HepG2 (cell line): ENCODE measurements at regions not wholly inside any gene's neighbourhood (a gene's known extent, or its start where the extent isn't known, plus 50 kb on each side); places are given as distances from the start of the nearest gene placed in this dataset.

Experiments used
- ATAC-seq: fragments of 200-7000 bp; cut with Tn5 transposase; 3 replicates; pipeline ENCODE4 v1.9.1; 2020; ENCODE audit warnings: mild to moderate bottlenecking, moderate library complexity
- BruUV-seq: library from RNA; stranded (reverse); fragments of 400-500 nt; replicated peaks from 2 replicates; lab custom pipeline; 2021; lab: Mats Ljungman, UMichigan
- CTCF ChIA-PET: fragments of 300-600 bp; formaldehyde crosslinking; extraction: SDS; loops from one replicate; lab custom pipeline; 2021; ENCODE audit warnings: low total read pairs, inconsistent platforms, low intra/inter-chr PET ratio; lab: Yijun Ruan, JAX
- POLR2A ChIA-PET: fragments of 350-600 bp; sonication (Branson Sonifier 250); formaldehyde crosslinking; loops from one replicate; lab custom pipeline; 2020; ENCODE audit warnings: antibody characterized with exemption, inconsistent platforms; lab: Yijun Ruan, JAX
- DNase-seq: peaks from one replicate; pipeline ENCODE4 v3.0.0-alpha.2; 2015; ENCODE audit warnings: low spot score
- FAIRE-seq: peaks from 3 replicates; lab custom pipeline; 2011; peaks lifted over from hg19 to GRCh38; lab: Jason Lieb, UNC
- H2AFZ ChIP-seq: one replicate; pipeline ENCODE4 v1.6.1; 2011; ENCODE audit warnings: low read length, inconsistent platforms
- H3K27ac ChIP-seq: fragments of 300-600 bp; 3 replicates; pipeline ENCODE4 v1.8.0; 2011; ENCODE audit warnings: mixed run types, mild to moderate bottlenecking, mixed read lengths, low read length, inconsistent platforms; ENCODE audit not compliant: insufficient read depth; ENCODE audit errors: extremely low read length
- H3K27me3 ChIP-seq, 2 experiments: fragments of 200-600 bp in 1 of 2; 2 replicates in 1 of 2; 3 replicates in 1 of 2; pipeline versions ENCODE4 v1.6.0 to v1.8.0; 2011; ENCODE audit warnings: low read length in 2 of 2, mild to moderate bottlenecking in 2 of 2, moderate library complexity in 2 of 2, inconsistent platforms in 1 of 2; ENCODE audit not compliant: insufficient read depth in 2 of 2, control insufficient read depth in 1 of 2
- H3K36me3 ChIP-seq, 2 experiments: fragments of 200-600 bp in 1 of 2; replicated peaks in 1 of 2; 2 replicates in 1 of 2; 3 replicates in 1 of 2; pipeline versions ENCODE4 v1.5.1 to v1.8.0; 2011; ENCODE audit warnings: low read length in 2 of 2, inconsistent platforms in 1 of 2; ENCODE audit not compliant: insufficient read depth in 2 of 2, control insufficient read depth in 1 of 2
- H3K4me1 ChIP-seq: 2 replicates; pipeline ENCODE4 v1.5.1; 2012; ENCODE audit warnings: low read length, inconsistent platforms; ENCODE audit not compliant: insufficient read depth
- H3K4me2 ChIP-seq: 2 replicates; pipeline ENCODE4 v1.6.0; 2011; ENCODE audit warnings: low read depth, low read length, inconsistent platforms
- H3K4me3 ChIP-seq, 3 experiments: fragments of 200-600 bp in 1 of 3; sonication (generic), shearing (Covaris generic) in 1 of 3; replicated peaks in 1 of 3; 2 replicates each; pipeline ENCODE4 v1.5.1; 2011 to 2016; ENCODE audit warnings: low read length in 3 of 3, inconsistent platforms in 2 of 3, low read depth in 2 of 3, mild to moderate bottlenecking in 2 of 3, control low read depth in 1 of 3, mixed read lengths in 1 of 3; ENCODE audit not compliant: insufficient read depth in 1 of 3
- H3K79me2 ChIP-seq: one replicate; pipeline ENCODE4 v1.6.1; 2011; ENCODE audit warnings: low read length, inconsistent platforms; ENCODE audit not compliant: insufficient read depth
- H3K9ac ChIP-seq: 2 replicates; pipeline ENCODE4 v1.6.0; 2011; ENCODE audit warnings: mild to moderate bottlenecking, low read depth, low read length, inconsistent platforms; ENCODE audit not compliant: insufficient read depth
- H3K9me3 ChIP-seq: 2 replicates; pipeline ENCODE4 v1.5.1; 2012; ENCODE audit warnings: mild to moderate bottlenecking, low read length
- H4K20me1 ChIP-seq: 2 replicates; pipeline ENCODE4 v1.6.0; 2011; ENCODE audit warnings: inconsistent platforms, mild to moderate bottlenecking, low read length, moderate library complexity; ENCODE audit not compliant: insufficient read depth
- MAFG ChIP-seq: sonication (generic); formaldehyde crosslinking; IDR thresholded peaks from 2 replicates; pipeline ENCODE4 v1.5.1; 2020; ENCODE audit warnings: mild to moderate bottlenecking, missing genetic modification reagents
- RBAK ChIP-seq: sonication (generic); formaldehyde crosslinking; IDR thresholded peaks from 2 replicates; pipeline ENCODE4 v1.5.1; 2020; ENCODE audit warnings: mild to moderate bottlenecking, missing genetic modification reagents
- TBL1XR1 ChIP-seq: fragments of 150-350 bp; IDR thresholded peaks from 2 replicates; pipeline ENCODE4 v1.6.1; 2014; ENCODE audit warnings: borderline replicate concordance, low read length; ENCODE audit not compliant: partially characterized antibody
- ZFX ChIP-seq: sonication (generic); formaldehyde crosslinking; IDR thresholded peaks from 2 replicates; pipeline ENCODE4 v1.4.0; 2020; ENCODE audit warnings: mild to moderate bottlenecking, low read depth, missing genetic modification reagents, moderate library complexity
- ZNF337 ChIP-seq: sonication (generic); formaldehyde crosslinking; IDR thresholded peaks from 2 replicates; pipeline ENCODE4 v1.5.1; 2020; ENCODE audit warnings: missing genetic modification reagents, low read depth, mild to moderate bottlenecking, borderline replicate concordance
- ZNF431 ChIP-seq: sonication (generic); formaldehyde crosslinking; IDR thresholded peaks from 2 replicates; pipeline ENCODE4 v1.9.0; 2022; ENCODE audit warnings: missing genetic modification reagents, low read depth, mild to moderate bottlenecking, borderline replicate concordance
- WGBS: methylation state at CpG from one replicate; pipeline ENCODE4 v1.1.6; 2017; ENCODE audit warnings: low lambda C conversion rate; 5-methylcytosine and 5-hydroxymethylcytosine counted together
- in situ Hi-C: cut with HindIII; loops from 2 replicates; pipeline ENCODE4 v1.10.0; 2017; ENCODE audit warnings: low pct_unique_long_range_greater_than_20kb; ENCODE audit not compliant: extremely low pct_ligation_motif_present
- intact Hi-C: fragments of 100-400 bp; cut with micrococcal nuclease; formaldehyde crosslinking; loops from one replicate; pipeline ENCODE4 v1.10.0; 2022; ENCODE audit not compliant: unreplicated experiment
- TF ChIP-seq, protein P1 (sequence below), 2 experiments: sonication (generic) in 1 of 2; formaldehyde crosslinking in 1 of 2; IDR thresholded peaks; 2 replicates each; pipeline versions ENCODE4 v1.4.0 to v1.6.1; 2018 to 2020; ENCODE audit warnings: missing genetic modification reagents in 2 of 2, borderline replicate concordance in 1 of 2, low read depth in 1 of 2, mild to moderate bottlenecking in 1 of 2, missing biosample characterization in 1 of 2

DNA sequence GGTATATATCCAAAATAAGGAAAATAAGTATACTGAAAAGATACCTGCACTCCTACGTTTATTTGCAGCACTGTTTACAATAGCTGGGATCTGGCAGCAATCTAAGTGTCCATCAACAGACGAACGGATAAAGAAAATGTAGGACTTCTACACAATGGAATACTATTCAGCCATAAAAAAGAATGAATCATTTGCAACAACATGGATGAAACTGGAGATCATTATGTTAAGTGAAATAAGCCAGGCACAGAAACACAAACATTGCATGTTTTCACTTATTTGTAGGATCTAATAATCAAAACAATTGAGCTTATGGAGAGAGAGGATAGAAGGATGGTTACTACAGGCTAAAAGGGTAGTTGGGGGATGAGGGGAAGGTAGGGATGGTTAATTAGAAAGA, 494.0 kb downstream of the UQCRFS1 start:
- Histone ChIP-seq H3K79me2 (no peaks in the 10 kb centered on the region), H3K9me3 (peaks cover 55% of the 10 kb centered on the region; the same call in 1 of the 2 replicates), H3K27me3 (no peaks in the 10 kb centered on the region), H4K20me1 (no peaks in the 10 kb centered on the region), H3K4me1 (no peaks in the 10 kb centered on the region), H3K36me3 (no peaks in the 10 kb centered on the region), H3K4me2 (no peak overlapping the region), H2AFZ (no peak overlapping the region), H3K27ac (no peak overlapping the region), H3K4me3 (no peak overlapping the region), H3K9ac (no peak overlapping the region)
- ATAC-seq, result no peak
- WGBS, result 41% methylated on average over 3 of the region's 3 CpGs
- ChIA-PET CTCF (no interaction called here), POLR2A (no interaction called here)
- in situ Hi-C loops (loop anchor here (25.0 kb wide), 1 partner anchor 757 kb away; no protein-coding TSS in a partner anchor), intact Hi-C loops (no loop called here)
- TF ChIP-seq, protein P1, sequence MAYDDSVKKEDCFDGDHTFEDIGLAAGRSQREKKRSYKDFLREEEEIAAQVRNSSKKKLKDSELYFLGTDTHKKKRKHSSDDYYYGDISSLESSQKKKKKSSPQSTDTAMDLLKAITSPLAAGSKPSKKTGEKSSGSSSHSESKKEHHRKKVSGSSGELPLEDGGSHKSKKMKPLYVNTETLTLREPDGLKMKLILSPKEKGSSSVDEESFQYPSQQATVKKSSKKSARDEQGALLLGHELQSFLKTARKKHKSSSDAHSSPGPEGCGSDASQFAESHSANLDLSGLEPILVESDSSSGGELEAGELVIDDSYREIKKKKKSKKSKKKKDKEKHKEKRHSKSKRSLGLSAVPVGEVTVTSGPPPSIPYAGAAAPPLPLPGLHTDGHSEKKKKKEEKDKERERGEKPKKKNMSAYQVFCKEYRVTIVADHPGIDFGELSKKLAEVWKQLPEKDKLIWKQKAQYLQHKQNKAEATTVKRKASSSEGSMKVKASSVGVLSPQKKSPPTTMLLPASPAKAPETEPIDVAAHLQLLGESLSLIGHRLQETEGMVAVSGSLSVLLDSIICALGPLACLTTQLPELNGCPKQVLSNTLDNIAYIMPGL (CRISPR knock-in tag; IDR thresholded peaks at IDR 0.05; ENCODE audit: borderline replicate concordance in 1 of 2, low read depth in 1 of 2), result no peak
- TF ChIP-seq RBAK (no peak), ZNF337 (CRISPR knock-in tag) (no peak), ZFX (CRISPR knock-in tag) (no peak), MAFG (CRISPR knock-in tag) (no peak), ZNF431 (CRISPR knock-in tag) (no peak), TBL1XR1 (no peak)
- FAIRE-seq, result no peak
- DNase-seq, result no peak
- BruUV-seq, result no TSS peak
